Natural killer cell (primary cell): ENCODE measurements at regions not wholly inside any gene's neighbourhood (a gene's known extent, or its start where the extent isn't known, plus 50 kb on each side); places are given as distances from the start of the nearest gene placed in this dataset.

Experiments used
- ATAC-seq, 3 donors: fragments of 150-1000 bp in 2 of 3; fragments of 200-7000 bp in 1 of 3; cut with Tn5 transposase; 1 replicate in 1 of 3; 2 replicates in 2 of 3; pipeline ENCODE4 v1.10.0; 2021; ENCODE audit warnings: mild to moderate bottlenecking in 2 of 3, moderate library complexity in 2 of 3
- DNase-seq, 2 donors: peaks; one replicate each; pipeline versions ENCODE4 v3.0.0 to v3.0.0-alpha.2; 2013 to 2021; ENCODE audit warnings: mixed read lengths in 1 of 2
- H3K27ac ChIP-seq: one replicate; pipeline ENCODE4 v1.5.1; 2013; ENCODE audit warnings: mild to moderate bottlenecking, low read length
- H3K27me3 ChIP-seq: one replicate; pipeline ENCODE4 v1.6.1; 2013; ENCODE audit warnings: low read length; ENCODE audit not compliant: control insufficient read depth, insufficient read depth
- H3K36me3 ChIP-seq: one replicate; pipeline ENCODE4 v1.6.1; 2013; ENCODE audit warnings: low read length; ENCODE audit not compliant: control insufficient read depth, insufficient read depth
- H3K4me1 ChIP-seq: one replicate; pipeline ENCODE4 v1.6.1; 2013; ENCODE audit warnings: low read length; ENCODE audit not compliant: control insufficient read depth, insufficient read depth
- H3K4me3 ChIP-seq: one replicate; pipeline ENCODE4 v1.5.1; 2013; ENCODE audit warnings: low read length
- H3K9me3 ChIP-seq: one replicate; pipeline ENCODE4 v1.6.1; 2013; ENCODE audit warnings: low read length; ENCODE audit not compliant: control insufficient read depth, insufficient read depth
- H3K27ac Mint-ChIP-seq, 2 donors: one replicate each; pipeline ENCODE4 v1.8.0; 2022; ENCODE audit warnings: mild to moderate bottlenecking in 2 of 2, mixed read lengths in 2 of 2, moderate library complexity in 1 of 2
- H3K27me3 Mint-ChIP-seq, 2 donors: one replicate each; pipeline ENCODE4 v1.8.0; 2022; ENCODE audit warnings: low read depth in 2 of 2, mixed read lengths in 2 of 2
- H3K36me3 Mint-ChIP-seq: one replicate; pipeline ENCODE4 v1.8.0; 2022; ENCODE audit warnings: mixed read lengths
- H3K4me1 Mint-ChIP-seq, 2 donors: one replicate each; pipeline ENCODE4 v1.8.0; 2022; ENCODE audit warnings: mixed read lengths in 2 of 2
- H3K4me3 Mint-ChIP-seq: one replicate; pipeline ENCODE4 v1.8.0; 2022; ENCODE audit warnings: mild to moderate bottlenecking, moderate library complexity, mixed read lengths
- H3K9me3 Mint-ChIP-seq, 2 donors: one replicate each; pipeline ENCODE4 v1.8.0; 2022; ENCODE audit warnings: mixed read lengths in 2 of 2
- WGBS: methylation state at CpG from one replicate; pipeline ENCODE4 v1.1.7; 2013; ENCODE audit warnings: missing lambda C conversion rate; ENCODE audit not compliant: insufficient coverage; 5-methylcytosine and 5-hydroxymethylcytosine counted together
- intact Hi-C: fragments of 100-400 bp; cut with micrococcal nuclease; formaldehyde crosslinking; loops from one replicate; pipeline ENCODE4 v1.14.2; 2022
- TF ChIP-seq, protein P1 (sequence below): fragments of 200-600 bp; IDR thresholded peaks from one replicate; pipeline ENCODE4 v1.8.0; 2022; ENCODE audit warnings: antibody characterized with exemption

DNA sequence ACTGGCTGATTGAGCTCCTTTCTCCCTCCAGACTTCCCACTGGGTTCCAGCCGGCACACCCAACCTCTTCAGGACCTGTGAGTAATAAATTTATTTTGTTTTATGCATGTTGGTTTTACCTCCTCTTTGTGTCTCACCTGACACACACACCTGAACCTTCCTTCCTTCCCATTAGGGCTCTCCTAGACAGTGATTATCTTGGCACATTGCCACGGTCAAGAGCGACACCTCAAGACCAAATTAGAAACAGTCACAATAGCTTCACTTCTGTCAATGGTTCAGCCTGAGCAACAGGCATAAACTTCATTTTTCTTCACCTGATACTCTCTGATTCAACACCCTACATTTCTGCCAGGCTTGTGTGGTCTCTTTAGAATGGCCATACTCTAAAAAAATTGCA is 296.3 kb upstream of the SMARCA2 start:
- H3K4me1 ChIP-seq, result no peaks in the 10 kb centered on the region
- DNase-seq, result no peak
- TF ChIP-seq, protein P1, sequence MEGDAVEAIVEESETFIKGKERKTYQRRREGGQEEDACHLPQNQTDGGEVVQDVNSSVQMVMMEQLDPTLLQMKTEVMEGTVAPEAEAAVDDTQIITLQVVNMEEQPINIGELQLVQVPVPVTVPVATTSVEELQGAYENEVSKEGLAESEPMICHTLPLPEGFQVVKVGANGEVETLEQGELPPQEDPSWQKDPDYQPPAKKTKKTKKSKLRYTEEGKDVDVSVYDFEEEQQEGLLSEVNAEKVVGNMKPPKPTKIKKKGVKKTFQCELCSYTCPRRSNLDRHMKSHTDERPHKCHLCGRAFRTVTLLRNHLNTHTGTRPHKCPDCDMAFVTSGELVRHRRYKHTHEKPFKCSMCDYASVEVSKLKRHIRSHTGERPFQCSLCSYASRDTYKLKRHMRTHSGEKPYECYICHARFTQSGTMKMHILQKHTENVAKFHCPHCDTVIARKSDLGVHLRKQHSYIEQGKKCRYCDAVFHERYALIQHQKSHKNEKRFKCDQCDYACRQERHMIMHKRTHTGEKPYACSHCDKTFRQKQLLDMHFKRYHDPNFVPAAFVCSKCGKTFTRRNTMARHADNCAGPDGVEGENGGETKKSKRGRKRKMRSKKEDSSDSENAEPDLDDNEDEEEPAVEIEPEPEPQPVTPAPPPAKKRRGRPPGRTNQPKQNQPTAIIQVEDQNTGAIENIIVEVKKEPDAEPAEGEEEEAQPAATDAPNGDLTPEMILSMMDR, result no peak
- 86% methylated on average over 1 of the region's 3 CpGs for WGBS
- ATAC-seq, result no peak
- H3K4me3 Mint-ChIP-seq, result no peak overlapping the region
- no peak overlapping the region for H3K4me3 ChIP-seq
- H3K36me3 ChIP-seq, result no peaks in the 10 kb centered on the region
- intact Hi-C loops, result no loop called here
- no peaks in the 10 kb centered on the region for H3K9me3 ChIP-seq
- H3K27me3 Mint-ChIP-seq, result peaks cover 0 to 4% of the 10 kb centered on the region in 2 donors
- no peak overlapping the region for H3K27ac ChIP-seq
- no peaks in the 10 kb centered on the region for H3K4me1 Mint-ChIP-seq
- H3K27me3 ChIP-seq, result no peaks in the 10 kb centered on the region
- H3K9me3 Mint-ChIP-seq, result peaks cover 0 to 2% of the 10 kb centered on the region in 2 donors
- H3K27ac Mint-ChIP-seq, result no peak overlapping the region
- H3K36me3 Mint-ChIP-seq, result no peaks in the 10 kb centered on the region

DNA sequence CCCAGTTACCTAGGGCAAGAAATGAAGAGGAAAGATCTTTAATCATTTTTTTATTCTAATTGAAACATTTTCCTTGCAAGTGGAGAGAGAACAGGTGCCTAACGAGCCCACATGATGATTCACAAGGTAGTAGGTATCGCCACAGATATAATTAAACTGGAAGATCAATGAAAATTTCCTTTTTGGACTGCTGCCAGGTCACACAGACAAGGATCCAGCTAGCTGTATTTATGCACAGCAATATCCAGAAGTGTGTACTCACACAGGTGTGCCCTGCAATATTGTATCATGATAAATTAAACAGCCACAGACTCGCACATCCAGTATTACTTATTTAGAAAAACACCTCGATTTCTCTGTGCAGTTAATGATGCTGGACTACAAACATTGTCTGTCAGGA is 294.0 kb upstream of the SMARCA2 start:
- intact Hi-C loops, result no loop called here

DNA sequence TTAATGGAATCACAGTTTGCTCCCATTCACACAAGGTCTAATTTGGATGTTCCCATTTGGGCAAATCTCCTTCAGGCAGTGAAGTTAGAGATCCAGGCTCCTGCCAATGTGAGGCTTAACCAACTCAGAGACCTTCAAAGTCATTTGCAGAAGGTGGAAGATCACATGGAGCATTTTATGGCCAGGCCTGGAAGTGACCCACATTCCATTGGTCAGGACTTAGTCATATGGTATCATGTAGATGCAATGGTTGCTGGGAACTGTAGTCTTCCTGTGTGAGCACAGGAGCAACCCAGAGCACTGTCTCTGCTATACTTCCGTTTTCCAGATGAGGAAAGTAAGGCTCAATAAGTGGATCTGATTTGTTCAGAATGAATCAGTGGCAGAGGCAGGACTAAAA is 292.7 kb upstream of the SMARCA2 start:
- DNase-seq (no peak), ATAC-seq (no peak)
- Mint-ChIP-seq H3K9me3 (peaks cover 0 to 2% of the 10 kb centered on the region in 2 donors), H3K4me3 (no peak overlapping the region), H3K4me1 (no peaks in the 10 kb centered on the region), H3K27me3 (peaks cover 6% of the 10 kb centered on the region in 2 donors), H3K36me3 (no peaks in the 10 kb centered on the region), H3K27ac (no peak overlapping the region)
- H3K9me3 ChIP-seq, result no peaks in the 10 kb centered on the region
- TF ChIP-seq, protein P1, result no peak
- 89% methylated on average over 1 of the region's 1 CpG for WGBS
- intact Hi-C loops, result no loop called here
- no peaks in the 10 kb centered on the region for H3K36me3 ChIP-seq
- H3K4me1 ChIP-seq, result no peaks in the 10 kb centered on the region
- no peak overlapping the region for H3K4me3 ChIP-seq
- H3K27me3 ChIP-seq, result no peaks in the 10 kb centered on the region
- no peak overlapping the region for H3K27ac ChIP-seq

More for the DNA sequence above, 294.0 kb upstream of the SMARCA2 start:
- no peak overlapping the region for H3K27ac ChIP-seq
- no peaks in the 10 kb centered on the region for H3K4me1 ChIP-seq
- TF ChIP-seq, protein P1, result no peak
- Mint-ChIP-seq H3K4me1 (no peaks in the 10 kb centered on the region), H3K36me3 (no peaks in the 10 kb centered on the region), H3K27me3 (peaks cover 3 to 4% of the 10 kb centered on the region in 2 donors), H3K27ac (no peak overlapping the region), H3K9me3 (peaks cover 0 to 2% of the 10 kb centered on the region in 2 donors), H3K4me3 (no peak overlapping the region)
- WGBS, result 83% methylated on average over 4 of the region's 4 CpGs
- no peak overlapping the region for H3K4me3 ChIP-seq
- H3K36me3 ChIP-seq, result no peaks in the 10 kb centered on the region
- H3K9me3 ChIP-seq, result no peaks in the 10 kb centered on the region
- DNase-seq (no peak), ATAC-seq (no peak)
- no peaks in the 10 kb centered on the region for H3K27me3 ChIP-seq

DNA sequence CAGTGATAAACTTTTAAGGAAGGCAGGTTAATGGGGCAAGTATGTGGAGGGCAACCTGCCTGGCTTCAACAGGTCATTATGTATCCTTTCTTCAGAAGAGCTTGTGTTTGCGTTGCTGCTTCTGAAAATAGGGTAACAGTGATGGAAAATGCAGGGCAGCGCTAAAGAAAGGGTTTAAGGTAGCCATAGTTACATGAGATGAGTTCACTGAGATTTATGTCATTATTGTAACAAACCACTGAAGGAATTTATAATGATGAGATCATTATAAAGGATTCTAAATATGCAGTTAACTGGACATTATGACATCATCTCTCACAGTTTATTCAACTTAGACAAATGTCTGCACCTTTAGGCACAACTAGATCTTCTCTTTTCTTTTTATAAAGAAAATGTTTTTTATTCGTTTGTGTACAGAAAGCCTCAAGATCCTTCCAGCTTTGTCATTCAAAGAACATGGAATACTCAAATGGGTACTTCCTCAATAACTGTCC is 291.6 kb upstream of the SMARCA2 start:
- Mint-ChIP-seq H3K9me3 (peaks cover 0 to 2% of the 10 kb centered on the region in 2 donors), H3K36me3 (no peaks in the 10 kb centered on the region), H3K4me3 (no peak overlapping the region), H3K27me3 (peaks cover 6% of the 10 kb centered on the region in 2 donors), H3K4me1 (no peaks in the 10 kb centered on the region), H3K27ac (no peak overlapping the region)
- intact Hi-C loops, result no loop called here
- H3K27ac ChIP-seq, result no peak overlapping the region
- no peaks in the 10 kb centered on the region for H3K9me3 ChIP-seq
- ATAC-seq (no peak), DNase-seq (no peak)
- 96% methylated on average over 3 of the region's 3 CpGs for WGBS
- H3K27me3 ChIP-seq, result no peaks in the 10 kb centered on the region
- TF ChIP-seq, protein P1, result no peak
- H3K36me3 ChIP-seq, result no peaks in the 10 kb centered on the region
- H3K4me3 ChIP-seq, result no peak overlapping the region
- no peaks in the 10 kb centered on the region for H3K4me1 ChIP-seq
